DMS53 treated with DMSO at 0.1 percent for 48 hours (cell line): ENCODE measurements at regions not wholly inside any gene's neighbourhood (a gene's known extent, or its start where the extent isn't known, plus 50 kb on each side); places are given as distances from the start of the nearest gene placed in this dataset.
"Not testable (repeated sequence)": the region's sequence is repeated elsewhere in the genome, so short reads cannot be mapped to it uniquely, and the experiment has no call there.

ENCODE experiments used
- DNase-seq: peaks from one replicate; lab custom pipeline; 2025; ENCODE audit not compliant: unreplicated experiment; lab: John Stamatoyannopoulos, UW

GRCh38 chr1:94769551-94769950 lies 50.6 kb upstream of the SLC44A3 start:
- DNase-seq, result no peak

DNA sequence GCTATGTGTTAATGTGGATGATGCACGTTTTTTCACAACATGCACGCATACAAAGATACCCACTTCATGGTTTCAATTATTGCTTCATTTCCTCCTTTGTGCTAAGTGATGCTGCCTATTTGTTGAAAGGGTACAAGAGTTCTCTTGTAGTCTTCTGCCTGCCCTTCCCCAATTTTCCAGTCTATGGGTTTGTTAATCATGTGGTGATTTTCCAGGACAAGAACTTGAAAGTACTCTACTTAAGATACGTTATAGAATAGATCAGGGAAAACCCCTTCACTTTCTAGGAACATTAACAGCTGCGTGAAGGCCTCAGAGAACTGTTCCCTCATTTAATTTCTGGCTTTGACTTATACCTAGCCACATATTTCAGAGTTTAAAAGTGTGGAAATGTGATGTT lies 52.1 kb upstream of the SLC44A3 start:
- no peak for DNase-seq

- no peak for DNase-seq
These were observed 54.2 kb upstream of the SLC44A3 start for GRCh38 chr1:94765958-94766357.

GRCh38 chr1:94759188-94759587 lies 61.0 kb upstream of the SLC44A3 start:
- no peak for DNase-seq

GRCh38 chr1:94757931-94758330 lies 62.2 kb upstream of the SLC44A3 start:
- no peak for DNase-seq

DNA sequence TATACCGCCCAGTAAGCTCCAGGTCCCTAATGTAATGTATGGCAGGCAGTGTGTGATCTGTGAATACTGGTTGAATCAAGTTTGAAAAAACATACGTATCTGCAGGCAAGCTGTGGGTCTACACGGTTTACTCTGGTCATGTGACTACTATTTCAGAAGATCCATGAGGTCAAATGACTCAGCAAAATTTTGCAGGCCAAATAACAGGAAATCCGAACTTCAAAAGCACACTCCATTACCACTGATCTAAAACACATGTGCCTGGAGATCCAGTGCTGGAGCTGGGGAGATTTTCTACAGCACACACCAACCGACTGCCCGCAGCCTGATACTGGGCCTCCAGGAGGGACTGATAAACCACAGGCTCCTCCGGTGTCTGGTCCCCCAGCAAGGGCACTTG lies 64.5 kb upstream of the SLC44A3 start:
- no peak for DNase-seq

GRCh38 chr1:94755016-94755415 lies 65.1 kb upstream of the SLC44A3 start:
- not testable (repeated sequence) for DNase-seq

GRCh38 chr1:94754570-94754969 lies 65.6 kb upstream of the SLC44A3 start:
- DNase-seq, result no peak

GRCh38 chr1:94754095-94754494 lies 66.1 kb upstream of the SLC44A3 start:
- no peak for DNase-seq

DNA sequence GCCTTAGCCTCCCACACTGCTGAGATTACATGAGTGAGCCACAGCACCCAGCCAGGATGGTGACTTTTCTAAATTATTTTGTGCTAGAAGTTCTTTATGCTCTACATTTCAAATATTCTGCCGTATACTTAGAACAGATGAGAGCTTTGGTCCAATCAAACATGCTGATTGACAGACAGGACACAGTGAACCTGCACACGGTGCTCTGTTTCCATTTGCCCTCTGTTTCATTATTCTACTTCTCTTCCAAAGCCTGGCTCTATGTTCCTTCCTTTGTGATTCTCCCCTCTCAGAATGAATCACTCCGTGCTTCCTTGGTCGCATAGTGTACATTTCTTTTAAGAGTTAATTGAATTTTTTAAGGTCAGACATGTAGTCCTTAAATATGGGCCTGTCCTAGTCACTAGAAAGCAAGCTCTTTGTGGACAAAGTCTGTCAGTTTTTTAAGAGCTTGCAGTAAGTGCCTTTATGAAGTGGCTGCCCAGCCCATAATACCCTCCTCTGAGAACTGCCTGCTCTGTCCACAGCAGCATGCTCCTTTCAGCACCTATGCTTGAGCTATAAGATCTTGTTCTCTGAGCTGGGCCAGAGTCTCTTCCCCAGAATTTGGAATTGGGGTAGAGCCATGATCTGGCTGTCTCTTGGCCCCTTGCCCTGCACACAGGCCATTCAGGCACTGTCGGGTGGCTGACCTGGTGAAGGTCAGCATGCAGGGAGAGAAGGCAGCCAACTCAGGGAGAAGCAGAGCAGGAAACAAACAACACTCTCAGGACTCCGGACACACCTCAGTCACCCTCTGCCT lies 66.8 kb upstream of the SLC44A3 start:
- no peak for DNase-seq

DNA sequence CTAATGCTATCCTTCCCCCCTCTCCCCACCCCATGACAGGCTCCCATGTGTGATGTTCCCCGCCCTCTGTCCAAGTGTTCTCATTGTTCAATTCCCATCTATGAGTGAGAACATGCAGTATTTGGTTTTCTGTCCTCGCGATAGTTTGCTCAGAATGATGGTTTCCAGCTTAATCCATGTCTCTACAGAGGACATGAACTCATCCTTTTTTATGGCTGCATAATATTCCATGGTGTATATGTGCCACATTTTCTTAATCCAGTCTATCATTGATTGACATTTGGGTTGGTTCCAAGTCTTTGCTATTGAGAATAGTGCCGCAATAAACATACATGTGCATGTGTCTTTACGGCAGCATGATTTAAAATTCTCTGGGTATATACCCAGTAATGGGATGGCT lies 68.7 kb upstream of the SLC44A3 start:
- DNase-seq, result not testable (repeated sequence)

- no peak for DNase-seq
These were observed 73.3 kb upstream of the SLC44A3 start for GRCh38 chr1:94746635-94747525.

DNA sequence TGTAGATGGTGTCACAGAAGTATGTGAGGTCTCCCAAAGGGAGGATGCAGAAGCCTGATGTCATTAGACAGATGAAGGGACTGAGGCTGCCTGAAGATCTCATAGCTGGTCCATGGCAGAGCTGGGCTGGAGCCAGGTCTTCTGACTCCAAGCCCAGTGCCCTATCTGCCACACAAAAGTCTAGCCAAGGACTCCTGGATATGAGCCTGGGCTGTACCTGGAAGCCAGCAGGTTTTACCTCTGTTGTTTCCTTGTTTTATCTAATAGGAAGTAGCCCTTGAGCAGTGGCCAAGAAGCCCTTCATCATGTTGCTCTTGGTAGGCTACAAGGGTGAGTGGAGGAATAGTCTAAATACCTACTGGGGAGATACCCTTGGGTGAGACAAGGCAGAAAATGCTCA lies 74.4 kb upstream of the SLC44A3 start:
- no peak for DNase-seq

- DNase-seq, result no peak
These were observed 76.3 kb upstream of the SLC44A3 start for GRCh38 chr1:94743862-94744261.

DNA sequence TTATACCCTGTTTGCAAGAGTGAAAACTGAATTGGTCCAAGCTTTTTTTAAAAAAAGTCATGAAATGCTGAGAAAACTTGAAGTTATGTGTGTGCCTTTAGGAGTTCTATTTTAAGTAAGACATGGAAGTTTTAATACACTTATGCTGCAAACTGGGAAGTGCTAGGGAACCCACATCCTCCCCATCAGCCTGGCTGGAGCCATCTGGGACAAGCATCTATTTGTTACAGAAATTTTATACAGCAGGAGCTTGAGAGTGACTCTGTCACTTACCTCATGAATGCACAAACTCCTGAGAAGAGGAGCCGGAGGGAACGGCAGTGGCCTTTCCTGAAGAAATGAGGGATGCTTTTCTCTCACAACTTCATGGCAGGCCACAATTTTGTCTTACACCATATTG lies 78.2 kb upstream of the SLC44A3 start:
- DNase-seq, result no peak

GRCh38 chr1:94741510-94741909 lies 78.6 kb upstream of the SLC44A3 start:
- DNase-seq, result no peak

GRCh38 chr1:94739521-94740061 lies 80.6 kb upstream of the SLC44A3 start:
- no peak for DNase-seq

- no peak for DNase-seq
These were observed 81.8 kb upstream of the SLC44A3 start for GRCh38 chr1:94738371-94738770.

GRCh38 chr1:94737124-94737998 lies 82.8 kb upstream of the SLC44A3 start:
- DNase-seq, result no peak

GRCh38 chr1:94736549-94736948 lies 83.6 kb upstream of the SLC44A3 start:
- DNase-seq, result no peak

- no peak for DNase-seq
These were observed 84.1 kb upstream of the SLC44A3 start for GRCh38 chr1:94736073-94736472.
